Erythroblast (primary cell): ENCODE measurements at regions not wholly inside any gene's neighbourhood (a gene's known extent, or its start where the extent isn't known, plus 50 kb on each side); places are given as distances from the start of the nearest gene placed in this dataset.

Experiments
- GATA1 ChIP-seq: IDR thresholded peaks from 2 replicates; pipeline ENCODE4 v1.6.1; 2011; ENCODE audit warnings: low read depth, mild to moderate bottlenecking, control low read depth, low read length, moderate library complexity
- POLR2A ChIP-seq: IDR thresholded peaks from 2 replicates; pipeline ENCODE4 v1.6.1; 2011; ENCODE audit warnings: mild to moderate bottlenecking, low read length

DNA sequence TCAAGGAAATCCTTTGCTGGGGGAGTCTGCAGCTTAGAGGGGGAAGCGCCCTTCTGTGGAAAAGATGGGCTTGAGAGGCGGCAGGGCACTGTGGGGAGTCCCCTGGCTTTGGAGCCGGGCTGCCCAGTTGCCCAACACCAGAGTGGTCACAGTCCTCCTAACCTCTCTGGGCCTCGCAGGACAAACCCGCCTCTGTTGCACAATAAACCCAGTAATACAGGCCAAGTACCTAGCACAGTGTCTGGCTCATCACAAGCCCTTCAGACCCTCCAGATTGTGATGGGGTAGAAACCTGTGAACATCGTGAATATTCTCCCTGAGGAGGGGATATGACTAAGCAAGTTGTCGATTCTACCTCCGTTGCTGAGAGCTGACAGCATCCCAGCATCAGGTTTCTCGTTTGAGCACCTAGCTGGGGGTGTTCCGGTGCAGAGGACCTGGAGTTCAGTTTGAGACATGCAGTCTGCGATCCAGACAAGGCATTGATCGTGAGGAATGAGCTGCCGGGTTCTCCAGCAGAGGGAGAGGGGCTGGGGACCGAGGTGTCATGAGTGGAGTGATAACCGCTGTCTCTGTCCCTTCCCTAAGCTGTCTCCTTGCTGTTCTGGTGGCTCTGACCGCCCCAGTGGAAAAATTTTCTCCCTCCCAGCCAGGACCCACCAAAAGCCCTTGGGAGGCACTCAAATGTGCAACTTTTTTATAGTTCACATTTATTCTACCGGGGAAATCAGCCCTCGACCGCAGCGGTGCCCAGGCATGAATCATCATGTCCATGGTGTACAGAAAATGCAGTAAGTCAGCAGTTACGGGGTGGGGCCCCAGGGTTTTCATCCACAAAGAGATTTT, 161.9 kb downstream of the WSCD1 start:
- TF ChIP-seq POLR2A (no peak), GATA1 (no peak)
